Hematopoietic multipotent progenitor cell treated with erythropoietin and hydrocortisone succinate and interleukin-3 and kit ligand, for 4 days (in vitro differentiated cells): ENCODE measurements at regions not wholly inside any gene's neighbourhood (a gene's known extent, or its start where the extent isn't known, plus 50 kb on each side); places are given as distances from the start of the nearest gene placed in this dataset.

Experiments
- DNase-seq: peaks from one replicate; pipeline ENCODE4 v3.0.0-alpha.2; 2015

DNA sequence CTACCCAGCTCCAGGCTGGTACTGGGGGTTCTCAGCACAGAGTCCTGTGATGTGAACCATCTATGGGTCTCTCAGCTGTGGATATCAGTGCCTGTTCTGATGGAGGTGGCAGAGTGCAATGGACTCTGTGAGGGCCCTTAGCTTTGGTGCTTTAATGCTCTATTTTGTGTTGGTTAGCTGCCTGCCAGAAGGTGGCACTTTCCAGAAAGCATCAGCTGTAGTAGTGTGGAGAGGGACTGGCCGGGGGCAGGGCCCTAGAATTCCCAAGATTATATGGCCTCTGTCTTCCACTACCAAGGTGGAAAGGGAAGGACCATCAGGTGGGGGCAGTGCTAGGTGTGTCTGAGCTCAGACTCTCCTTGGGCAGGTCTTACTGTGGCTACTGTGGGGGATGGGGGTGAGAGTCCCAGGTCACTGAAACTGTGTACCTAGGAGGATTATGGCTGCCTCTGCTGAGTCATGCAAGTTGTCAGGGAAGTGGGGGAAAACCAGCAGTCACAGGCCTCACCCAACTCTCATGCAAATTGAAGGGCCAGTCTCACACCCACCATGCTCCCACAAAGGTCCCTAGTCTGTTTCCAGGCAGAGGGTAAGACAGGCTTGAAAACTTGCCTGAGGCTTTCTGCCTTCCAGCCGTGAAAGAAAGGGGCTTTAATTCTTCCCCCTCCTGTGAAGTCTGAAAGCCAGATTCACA, 878.1 kb downstream of the C12orf50 start:
- no peak for DNase-seq

DNA sequence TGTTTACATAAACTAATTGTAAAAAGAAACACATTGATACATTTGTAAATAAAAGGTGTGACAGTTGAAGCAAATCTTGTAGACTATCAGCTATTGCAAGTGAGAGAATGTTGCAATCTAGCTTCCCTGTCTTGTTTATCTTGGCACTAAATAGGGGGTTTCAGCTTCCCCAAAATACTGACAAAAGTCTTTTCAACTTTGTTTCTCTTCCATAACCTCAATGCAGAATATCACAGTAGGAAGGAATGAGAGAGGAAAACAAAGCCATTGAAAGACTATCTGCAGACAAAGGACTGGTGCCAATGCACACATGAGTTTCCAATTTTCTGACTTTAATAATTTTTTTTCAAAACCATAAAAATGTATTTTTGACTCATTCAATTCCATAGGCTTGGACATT, 886.2 kb upstream of the MGAT4C start:
- no peak for DNase-seq

DNA sequence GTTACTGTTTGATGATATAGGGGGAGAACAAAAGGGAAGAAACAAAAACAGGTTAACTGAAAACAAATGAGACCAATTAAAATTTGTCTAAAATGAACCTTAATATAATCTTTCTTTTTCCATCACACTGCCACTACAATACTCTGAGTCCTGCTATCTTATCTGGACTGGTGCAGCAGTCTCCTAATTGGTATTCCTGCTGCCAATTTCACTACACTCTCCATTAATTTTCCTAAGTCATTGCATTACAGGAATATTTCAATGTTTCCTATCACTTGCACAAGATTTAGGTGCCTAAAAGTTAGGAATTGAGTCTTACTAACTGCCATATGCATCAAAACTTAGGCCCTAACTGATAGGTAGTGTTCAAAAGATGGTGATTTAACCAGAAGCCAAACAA, 884.9 kb upstream of the MGAT4C start:
- no peak for DNase-seq

DNA sequence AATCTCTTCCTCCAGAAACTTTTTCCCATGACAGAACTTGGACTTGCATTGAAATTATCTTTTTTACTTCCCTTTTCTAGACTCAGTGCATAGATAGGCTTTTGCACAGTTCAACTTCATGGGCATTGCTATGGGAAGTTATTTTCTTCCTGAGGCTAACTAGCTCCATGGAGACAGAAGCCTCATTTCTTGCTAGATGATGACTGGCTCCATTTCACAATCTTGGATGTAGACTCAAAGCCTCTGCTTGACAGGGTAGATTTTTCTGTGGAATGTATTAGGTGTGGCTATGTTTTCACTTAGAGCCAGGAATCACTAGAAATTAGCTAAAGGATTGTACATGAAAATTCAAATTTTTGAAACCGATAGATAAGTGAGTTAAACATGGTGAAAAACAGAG, 884.1 kb upstream of the MGAT4C start:
- DNase-seq = peak; percentile 26

DNA sequence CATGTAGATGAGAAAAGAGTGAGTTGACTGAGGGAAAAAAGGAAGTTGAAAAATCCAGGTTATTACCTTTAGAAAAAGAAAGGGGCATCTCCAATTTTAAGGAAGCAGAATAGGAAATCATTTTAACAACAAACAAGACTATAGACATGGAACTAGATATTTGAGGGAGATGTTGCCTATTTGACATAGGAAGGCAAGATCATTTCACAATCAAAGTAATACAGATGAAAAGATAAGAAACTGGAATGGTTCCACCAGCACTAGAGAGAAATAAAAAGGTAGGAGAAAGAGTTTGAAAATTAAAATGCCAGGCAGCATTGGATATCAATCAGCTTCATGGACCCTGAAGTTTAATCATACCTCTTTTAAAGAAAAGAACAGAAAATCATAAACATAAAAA, 881.0 kb upstream of the MGAT4C start:
- no peak for DNase-seq

DNA sequence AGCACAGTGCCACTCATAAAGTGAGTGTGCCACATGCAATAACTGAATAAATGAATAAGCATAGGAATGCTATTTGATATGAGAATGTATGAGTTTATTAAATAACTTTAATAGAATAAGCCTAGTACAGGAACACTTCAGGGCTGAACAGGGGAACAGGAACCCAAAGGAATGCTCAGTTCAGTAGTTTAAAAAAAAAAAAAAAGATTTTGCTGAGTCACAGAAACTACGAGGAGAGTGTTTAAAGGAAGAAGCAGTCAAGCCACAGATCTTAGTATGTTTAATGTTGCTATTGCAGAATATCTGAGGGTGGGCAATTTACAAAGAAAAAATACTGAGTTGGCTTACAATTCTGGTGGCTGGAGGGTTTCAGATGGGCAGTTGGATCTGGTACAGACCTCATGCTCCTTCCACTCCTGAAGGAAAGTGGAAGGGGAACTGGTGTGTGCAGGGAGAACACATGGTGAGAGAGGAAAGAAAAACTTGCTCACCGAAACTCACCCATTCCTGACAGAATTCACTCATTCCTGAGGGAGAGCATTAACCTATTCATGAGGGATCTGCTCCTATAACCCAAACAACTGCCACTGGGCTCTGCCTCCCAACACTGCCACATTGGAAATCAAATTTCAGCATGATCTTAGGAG, 880.3 kb upstream of the MGAT4C start:
- DNase-seq = peak; percentile 55

DNA sequence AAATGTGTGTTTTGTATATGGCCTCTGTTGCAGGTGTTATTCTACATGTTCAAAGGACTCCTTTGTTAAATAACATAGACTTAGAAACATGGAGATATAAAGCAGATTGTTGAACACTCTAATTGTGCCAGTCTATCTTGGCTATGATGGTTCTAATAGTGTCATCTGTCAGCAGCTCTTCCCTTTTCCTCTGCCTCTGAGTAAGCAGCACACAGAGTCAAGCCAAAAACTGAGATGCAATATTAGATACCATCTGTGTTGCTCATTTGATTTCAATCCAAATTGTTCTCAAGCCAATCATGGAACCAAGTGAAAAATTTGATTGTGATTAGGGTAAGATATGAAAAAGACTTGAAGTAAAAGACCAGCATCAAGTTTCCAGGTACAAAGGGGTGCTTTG, 871.1 kb upstream of the MGAT4C start:
- DNase-seq = no peak

DNA sequence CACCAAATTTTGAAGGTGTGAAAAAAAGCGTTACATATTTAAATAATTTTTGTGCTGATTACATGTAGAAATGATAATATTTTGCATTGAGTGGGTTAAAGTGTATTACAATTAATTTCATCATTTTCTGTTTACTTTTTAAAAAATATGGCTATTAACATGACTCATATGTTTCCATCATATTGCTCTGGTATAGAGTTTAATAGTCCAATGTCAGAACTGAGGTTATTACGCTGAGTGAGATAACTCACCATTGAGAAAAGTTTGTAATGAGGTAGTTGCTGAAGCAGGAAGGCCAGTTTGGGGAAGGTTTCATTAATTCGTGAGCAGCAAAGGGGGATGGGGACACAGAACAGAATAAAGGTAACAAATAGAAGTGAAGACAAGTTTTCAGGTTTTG, 865.7 kb upstream of the MGAT4C start:
- DNase-seq = no peak

DNA sequence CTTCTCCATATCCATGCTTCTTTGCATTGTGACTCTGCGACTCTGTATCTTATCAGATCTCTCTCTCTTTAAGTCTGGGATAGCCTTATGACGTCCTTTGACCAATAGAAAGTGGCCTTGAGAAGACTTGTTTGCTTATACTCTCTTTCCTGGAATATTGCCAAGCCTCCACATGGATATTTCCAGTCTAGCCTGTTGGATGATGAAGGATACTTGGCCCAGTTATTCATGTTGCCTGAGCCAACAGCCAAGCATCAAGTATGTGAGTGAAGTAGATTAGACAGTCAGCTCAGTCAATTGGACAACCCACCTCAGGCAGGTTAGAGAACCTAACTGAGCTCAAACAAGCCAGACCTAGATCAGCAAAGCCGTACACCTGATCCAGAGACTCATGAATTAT, 864.2 kb upstream of the MGAT4C start:
- DNase-seq = no peak

DNA sequence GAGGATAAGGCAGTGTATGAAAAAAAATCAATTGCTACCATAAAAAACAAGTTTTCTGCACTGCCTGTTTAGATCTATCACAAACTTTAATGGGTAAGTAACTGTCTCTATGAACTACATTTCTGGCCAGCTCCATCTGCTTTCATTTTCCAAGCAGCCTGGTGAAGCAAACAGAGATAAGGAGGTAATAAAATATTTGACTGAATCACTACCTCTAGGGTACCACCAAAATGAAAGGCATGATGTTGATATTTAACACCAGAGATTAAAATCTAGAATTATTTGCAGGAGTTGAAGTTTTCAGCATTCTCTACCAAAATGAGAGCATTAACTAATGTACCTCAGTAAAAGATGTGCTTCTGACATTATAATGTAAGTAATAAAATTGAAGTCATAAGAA, 863.5 kb upstream of the MGAT4C start:
- DNase-seq = no peak

DNA sequence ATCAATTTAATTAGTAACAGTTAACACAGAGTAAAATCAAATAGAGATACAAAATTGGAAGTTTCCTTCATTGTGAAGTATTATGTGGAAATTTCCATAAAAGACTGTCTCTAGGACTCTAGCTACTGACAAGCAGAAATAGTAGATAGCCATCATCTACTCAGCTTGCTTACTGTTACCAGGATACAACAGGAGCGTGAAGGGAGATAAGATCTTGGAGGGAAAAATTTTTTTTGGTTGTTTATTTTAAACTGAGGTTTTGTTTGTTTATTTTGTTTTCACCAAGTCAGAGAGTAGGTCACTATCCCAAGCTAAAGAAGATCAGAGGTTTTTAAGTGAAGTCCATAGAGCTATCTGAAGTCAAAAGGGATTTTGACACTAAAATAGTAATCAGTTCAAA, 861.3 kb upstream of the MGAT4C start:
- DNase-seq = no peak

DNA sequence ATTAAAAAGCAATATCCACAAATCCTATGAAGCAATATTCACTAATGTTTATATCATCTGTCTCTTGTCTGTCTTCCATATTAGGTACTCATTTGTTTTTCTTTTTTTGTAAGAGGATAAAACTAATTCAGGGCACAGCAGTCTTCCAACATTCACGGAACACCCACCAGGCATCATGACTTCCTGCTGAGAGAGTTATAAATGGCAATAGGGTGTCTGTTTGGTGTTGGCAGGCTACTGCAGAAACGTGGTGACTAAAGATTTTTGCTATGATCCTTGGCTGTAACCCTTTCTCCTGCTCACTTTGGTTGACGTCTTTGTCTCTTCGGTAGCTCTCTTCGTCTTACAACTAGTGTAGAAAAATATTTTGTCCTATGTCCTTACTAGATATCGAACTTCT, 860.6 kb upstream of the MGAT4C start:
- no peak for DNase-seq

DNA sequence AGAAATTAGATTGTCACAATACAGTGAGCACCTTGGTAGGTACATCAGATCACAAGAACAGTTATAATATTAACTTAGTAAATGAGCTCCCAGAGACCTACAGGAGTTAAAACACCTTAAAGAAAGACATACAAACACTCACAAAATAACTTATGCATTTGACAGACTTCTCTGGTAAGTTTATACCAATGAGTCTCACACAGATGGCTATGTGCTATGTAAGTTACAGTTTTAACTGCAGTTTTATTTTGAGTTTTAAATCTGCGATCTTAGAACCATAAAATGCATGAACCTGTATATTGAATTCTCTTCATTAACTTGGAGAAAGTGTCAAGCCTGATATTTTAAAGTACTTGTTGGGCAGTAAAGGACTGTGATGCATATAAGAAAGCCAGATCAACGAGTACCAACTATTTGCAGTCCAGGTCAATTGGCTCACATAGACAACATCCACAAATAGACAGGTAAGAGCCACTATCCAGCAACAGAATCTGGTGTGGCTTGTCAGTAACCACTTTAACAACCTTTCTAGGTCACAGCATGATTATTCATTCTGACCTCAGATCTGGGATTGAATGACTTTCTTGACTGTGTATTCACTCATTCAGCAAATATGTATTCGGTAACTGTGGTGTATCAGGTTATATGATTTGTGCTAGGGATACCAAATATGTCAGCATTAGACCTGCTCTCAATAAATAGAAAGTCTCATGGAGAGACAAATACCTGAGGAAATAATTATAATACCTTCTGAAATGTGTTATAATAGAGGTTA, 856.6 kb upstream of the MGAT4C start:
- DNase-seq = no peak

DNA sequence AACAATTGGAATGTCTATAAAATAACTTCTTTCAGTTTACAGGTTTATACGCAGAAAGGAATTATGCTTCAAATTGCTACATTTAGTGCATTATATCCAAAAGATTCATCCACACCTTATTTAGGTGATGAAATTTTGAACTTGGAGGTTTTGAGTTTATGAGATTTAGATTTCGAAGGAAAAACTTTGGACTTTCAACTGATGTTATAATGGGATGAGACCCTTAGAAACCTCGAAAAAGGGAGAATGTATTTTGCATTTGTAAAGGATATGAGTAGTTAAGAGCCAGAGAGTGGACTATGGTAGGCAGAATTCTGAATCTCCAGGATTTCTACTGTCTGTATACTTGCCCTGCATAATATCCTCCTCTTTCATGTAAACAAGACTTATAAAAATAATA, 851.6 kb upstream of the MGAT4C start:
- DNase-seq = no peak

DNA sequence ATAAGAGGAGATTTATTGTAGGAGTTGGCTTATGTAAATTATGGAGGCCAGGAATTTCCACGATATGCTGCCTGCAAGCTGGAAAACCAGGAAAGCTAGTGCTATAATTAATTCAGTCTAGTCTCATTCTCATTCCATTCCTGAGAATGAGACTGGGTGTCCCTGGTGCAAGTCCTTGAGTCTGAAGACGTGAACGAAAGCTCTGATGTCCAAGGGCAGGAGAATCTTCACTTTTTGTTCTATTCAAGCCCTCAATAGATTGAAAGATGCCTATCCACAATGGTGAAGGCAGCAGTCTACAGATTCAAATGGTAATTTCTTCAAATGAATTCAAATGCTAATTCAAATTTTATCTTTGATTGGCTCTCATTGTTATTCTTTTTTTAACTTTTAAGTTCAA, 851.1 kb upstream of the MGAT4C start:
- no peak for DNase-seq

DNA sequence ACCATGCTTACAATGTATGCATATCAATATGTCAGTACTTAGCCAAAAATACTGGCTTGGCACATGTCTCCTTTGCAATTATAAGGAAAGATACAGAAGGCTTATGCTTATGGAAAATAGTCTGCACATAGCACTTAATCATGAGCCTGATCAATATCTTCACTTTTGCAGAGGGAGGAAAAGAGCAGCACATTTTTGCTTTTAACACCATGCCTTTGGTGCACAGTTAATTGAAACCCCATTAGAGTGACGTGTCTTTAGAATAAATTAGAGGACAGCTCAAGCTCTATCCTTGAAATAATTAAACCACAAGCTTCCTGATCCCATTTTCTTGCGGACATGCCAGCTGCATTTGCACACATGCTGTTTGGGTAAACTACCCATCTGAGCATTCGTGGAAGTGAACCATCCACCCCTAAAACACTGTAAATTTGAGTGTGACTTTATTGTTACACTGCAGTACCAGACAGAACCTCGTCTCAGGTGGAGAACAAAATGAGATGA, 839.9 kb upstream of the MGAT4C start:
- no peak for DNase-seq

DNA sequence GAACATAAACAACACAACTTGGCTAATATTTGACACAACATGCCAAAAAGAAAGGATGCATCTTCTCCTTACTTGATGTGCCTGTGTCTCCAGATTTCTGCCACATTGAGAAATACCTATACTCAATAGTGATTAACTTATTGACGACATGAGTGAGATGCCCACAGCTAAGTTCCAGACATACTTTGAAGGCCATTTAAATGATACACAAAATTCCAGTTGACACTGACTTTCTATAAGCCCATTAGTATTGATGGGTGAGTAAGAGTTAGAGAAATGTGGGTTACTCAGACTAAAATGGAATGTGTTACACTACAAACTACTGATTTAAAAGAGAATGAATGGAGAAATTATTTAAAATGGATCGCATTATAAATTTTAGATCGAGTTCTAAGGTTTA, 838.2 kb upstream of the MGAT4C start:
- no peak for DNase-seq

DNA sequence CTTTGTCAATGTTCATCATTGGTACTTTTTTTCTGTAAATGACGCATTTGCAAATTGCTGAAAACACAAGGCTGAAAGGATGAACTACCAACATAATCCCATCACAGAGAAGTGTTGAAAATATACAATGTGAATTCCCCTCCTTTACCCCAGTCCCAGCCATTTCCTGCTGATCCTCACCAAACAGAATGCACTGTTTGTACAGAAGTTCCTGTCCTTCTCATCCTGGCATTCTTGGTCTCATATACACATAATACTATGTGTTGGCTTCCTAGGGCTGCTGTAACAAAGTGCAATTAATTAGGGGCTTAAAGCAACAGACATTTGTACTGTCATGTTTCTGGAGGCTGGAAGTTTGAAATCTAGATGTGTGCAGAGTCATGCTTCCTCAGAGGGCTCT, 836.2 kb upstream of the MGAT4C start:
- no peak for DNase-seq

DNA sequence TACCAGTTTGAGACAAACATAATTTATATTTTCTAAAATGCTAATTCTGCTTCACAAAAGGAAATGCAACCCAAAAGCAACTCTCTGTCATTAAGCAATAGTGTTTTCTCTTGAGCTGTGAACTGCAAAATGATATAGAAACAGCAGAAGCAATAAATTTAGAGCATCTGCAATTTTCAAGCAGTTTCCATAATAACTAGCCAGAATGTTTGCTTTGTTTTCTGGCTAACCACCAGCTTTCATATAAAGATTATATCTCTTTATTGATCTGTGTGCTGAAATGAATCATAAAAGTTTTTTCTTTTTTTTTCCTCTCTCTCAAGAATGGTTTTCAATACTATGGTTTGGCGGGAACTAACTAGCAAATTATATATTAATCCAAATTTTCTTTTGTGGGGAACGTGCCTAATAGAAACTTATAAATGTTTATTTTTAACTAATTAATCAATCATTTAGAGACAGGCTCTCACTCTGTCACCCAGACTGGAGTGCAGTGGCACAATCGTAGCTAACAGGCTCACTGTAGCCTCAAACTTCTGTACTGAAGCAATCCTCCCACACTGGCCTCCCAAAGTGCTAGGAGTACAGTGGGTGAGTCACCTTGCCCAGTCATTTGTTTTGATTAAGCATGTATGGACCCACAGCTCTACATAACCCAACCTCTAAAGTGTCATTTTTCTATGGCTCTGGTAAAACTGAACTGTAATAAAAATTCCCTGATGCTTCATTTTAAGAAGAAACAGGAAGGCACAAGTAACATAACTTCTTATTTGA, 830.1 kb upstream of the MGAT4C start:
- no peak for DNase-seq

DNA sequence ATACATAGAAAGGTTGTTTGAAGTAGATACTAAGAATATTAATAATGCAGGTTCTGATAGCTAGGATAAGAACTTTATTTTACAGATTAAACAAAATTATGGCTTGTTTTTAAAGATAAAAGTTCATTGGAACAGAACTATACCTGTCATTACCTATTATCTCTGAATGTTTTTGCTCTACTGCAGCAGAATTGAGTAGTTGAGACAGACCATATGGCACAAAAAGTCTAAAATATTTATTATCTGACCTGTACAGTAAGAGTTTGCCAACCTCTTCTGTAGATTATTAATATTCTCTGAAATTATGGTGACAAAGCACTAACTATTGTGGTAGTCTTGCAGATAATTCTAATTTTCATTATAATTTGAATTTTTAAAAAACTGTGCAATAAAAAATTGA, 829.1 kb upstream of the MGAT4C start:
- DNase-seq = no peak

DNA sequence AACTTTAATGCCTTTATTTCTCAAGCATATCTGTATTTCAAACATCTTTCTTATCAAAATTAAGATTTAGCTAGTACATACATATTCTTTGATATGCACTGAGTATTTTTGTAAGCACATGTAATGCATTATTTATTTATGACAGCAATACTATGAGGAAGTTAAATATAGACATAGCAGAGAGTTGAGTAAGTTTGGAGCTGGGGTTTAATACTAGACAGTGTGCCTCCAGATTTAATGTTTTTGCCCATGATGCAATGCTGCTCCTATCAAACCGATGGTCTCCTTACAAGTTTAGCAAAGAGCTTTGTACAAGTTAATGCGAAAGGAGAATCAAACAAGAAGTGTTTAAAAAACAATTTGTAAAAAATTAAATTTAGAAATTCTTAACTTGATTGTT, 826.6 kb upstream of the MGAT4C start:
- no peak for DNase-seq

DNA sequence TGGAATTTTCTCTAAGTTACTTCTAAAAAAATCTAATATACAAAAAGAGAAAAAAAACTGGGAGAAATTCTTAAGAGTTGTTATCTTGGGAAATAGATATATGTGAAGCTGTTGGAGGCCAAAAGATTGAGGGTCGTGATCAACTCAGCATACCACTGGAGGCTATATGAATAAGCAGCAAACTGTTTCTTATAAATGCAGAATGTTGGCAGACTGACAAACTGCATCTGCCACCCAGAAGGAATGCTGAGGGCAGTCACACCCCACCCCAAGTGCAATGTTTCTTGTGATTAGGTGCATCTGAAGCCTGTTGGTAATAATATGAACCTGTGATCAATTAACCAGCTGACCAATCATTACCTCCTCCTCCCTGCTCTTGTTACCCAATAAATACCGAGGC, 818.6 kb upstream of the MGAT4C start:
- DNase-seq = no peak

DNA sequence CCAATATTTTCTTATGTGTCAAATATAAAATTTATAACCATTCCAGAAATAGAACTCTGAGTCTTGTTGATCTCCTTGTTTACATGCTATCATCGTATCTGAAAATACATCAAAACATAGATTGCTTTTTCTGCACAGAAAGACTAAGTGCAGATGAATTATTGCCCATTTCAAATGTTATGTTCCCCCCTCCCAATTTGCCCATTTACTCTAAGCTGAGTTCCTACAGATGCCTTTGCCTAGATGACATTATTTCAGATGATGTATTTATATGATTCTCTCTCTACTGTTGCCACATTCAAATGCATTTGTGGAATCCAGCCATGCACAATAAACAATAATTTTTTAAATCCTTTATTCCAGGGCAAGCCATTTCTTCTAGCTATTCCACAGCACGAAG, 810.1 kb upstream of the MGAT4C start:
- no peak for DNase-seq
